KMS-11 (cell line): ENCODE measurements at regions not wholly inside any gene's neighbourhood (a gene's known extent, or its start where the extent isn't known, plus 50 kb on each side); places are given as distances from the start of the nearest gene placed in this dataset.

Experiments used
- H2AFZ ChIP-seq: fragments of 200-600 bp; sonication (generic); 2 replicates; pipeline ENCODE4 v1.6.1; 2016; ENCODE audit warnings: antibody characterized with exemption, mixed run types, low read depth
- H3K27ac ChIP-seq: fragments of 200-600 bp; sonication (generic); 2 replicates; pipeline ENCODE4 v1.6.1; 2016; ENCODE audit warnings: mild to moderate bottlenecking, mixed run types
- H3K27me3 ChIP-seq: fragments of 200-600 bp; sonication (generic); 2 replicates; pipeline ENCODE4 v1.6.1; 2017; ENCODE audit warnings: mild to moderate bottlenecking, low read depth, mixed run types, moderate library complexity; ENCODE audit not compliant: insufficient read depth
- H3K36me3 ChIP-seq: fragments of 200-600 bp; sonication (generic); 2 replicates; pipeline ENCODE4 v1.6.1; 2017; ENCODE audit warnings: mild to moderate bottlenecking, mixed run types; ENCODE audit not compliant: insufficient read depth
- H3K4me1 ChIP-seq: fragments of 200-600 bp; sonication (generic); 2 replicates; pipeline ENCODE4 v1.6.1; 2016; ENCODE audit warnings: mild to moderate bottlenecking, low read depth, mixed run types; ENCODE audit not compliant: poor library complexity, severe bottlenecking
- H3K4me2 ChIP-seq: fragments of 200-600 bp; sonication (generic); 2 replicates; pipeline ENCODE4 v1.7.0; 2016; ENCODE audit warnings: mild to moderate bottlenecking, mixed run types
- H3K4me3 ChIP-seq: fragments of 200-600 bp; sonication (generic); IDR thresholded peaks from 2 replicates; pipeline ENCODE4 v1.6.1; 2017; ENCODE audit warnings: low read depth, low read length, mixed read lengths; ENCODE audit not compliant: insufficient read depth
- H3K79me2 ChIP-seq: fragments of 200-600 bp; sonication (generic); 2 replicates; pipeline ENCODE4 v1.6.1; 2016; ENCODE audit warnings: low read depth, mixed run types; ENCODE audit not compliant: insufficient read depth
- H3K9ac ChIP-seq: fragments of 200-600 bp; sonication (generic); 2 replicates; pipeline ENCODE4 v1.6.1; 2016; ENCODE audit warnings: mild to moderate bottlenecking, mixed run types
- H4K20me1 ChIP-seq: fragments of 200-600 bp; sonication (generic); 2 replicates; pipeline ENCODE4 v1.6.1; 2016; ENCODE audit warnings: mild to moderate bottlenecking, mixed run types; ENCODE audit not compliant: insufficient read depth
- TF ChIP-seq, protein P1 (sequence below): fragments of 200-600 bp; sonication (generic); conservative IDR thresholded peaks from 2 replicates; pipeline ENCODE4 v1.6.1; 2017; ENCODE audit warnings: low read depth, mild to moderate bottlenecking, antibody characterized with exemption, low read length, moderate library complexity, mixed read lengths

DNA sequence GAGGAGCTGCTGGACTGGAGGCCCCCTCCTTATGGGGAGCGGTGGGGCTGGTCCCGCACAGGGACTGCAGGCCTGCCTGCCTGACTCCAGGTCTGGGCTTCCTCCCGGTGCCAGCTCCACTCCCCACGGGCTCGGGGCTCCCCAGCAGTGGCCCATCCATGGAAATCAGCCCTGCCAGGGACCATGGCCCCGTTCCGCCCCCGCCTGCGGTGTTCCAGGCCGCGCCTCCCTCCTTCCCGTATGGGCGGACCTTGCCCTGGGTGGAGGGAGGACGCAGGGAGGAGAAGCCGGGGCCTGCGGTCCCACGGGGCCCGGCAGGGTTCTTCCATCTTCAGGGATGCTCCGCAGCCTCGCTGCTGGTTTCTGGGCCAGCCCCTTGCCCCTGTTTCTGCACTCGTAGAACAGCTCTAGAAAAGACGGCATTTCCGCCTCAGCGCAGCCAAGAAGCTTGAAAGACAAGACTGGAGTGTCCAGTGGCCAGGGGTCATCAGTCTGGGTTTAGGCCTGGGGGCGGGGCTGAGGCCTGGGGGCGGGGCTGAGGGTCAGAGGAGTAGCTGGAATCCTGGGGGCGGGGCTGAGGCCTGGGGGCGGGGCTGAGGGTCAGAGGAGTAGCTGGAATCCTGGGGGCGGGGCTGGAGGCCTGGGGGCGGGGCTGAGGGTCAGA lies 1330.6 kb downstream of the BRD1 start:
- no peaks in the 10 kb centered on the region for H3K36me3 ChIP-seq
- no peaks in the 10 kb centered on the region for H4K20me1 ChIP-seq
- no peak overlapping the region for H3K4me3 ChIP-seq
- no peak overlapping the region for H3K27ac ChIP-seq
- no peak overlapping the region for H3K9ac ChIP-seq
- no peak overlapping the region for H2AFZ ChIP-seq
- no peaks in the 10 kb centered on the region for H3K27me3 ChIP-seq
- TF ChIP-seq, protein P1, sequence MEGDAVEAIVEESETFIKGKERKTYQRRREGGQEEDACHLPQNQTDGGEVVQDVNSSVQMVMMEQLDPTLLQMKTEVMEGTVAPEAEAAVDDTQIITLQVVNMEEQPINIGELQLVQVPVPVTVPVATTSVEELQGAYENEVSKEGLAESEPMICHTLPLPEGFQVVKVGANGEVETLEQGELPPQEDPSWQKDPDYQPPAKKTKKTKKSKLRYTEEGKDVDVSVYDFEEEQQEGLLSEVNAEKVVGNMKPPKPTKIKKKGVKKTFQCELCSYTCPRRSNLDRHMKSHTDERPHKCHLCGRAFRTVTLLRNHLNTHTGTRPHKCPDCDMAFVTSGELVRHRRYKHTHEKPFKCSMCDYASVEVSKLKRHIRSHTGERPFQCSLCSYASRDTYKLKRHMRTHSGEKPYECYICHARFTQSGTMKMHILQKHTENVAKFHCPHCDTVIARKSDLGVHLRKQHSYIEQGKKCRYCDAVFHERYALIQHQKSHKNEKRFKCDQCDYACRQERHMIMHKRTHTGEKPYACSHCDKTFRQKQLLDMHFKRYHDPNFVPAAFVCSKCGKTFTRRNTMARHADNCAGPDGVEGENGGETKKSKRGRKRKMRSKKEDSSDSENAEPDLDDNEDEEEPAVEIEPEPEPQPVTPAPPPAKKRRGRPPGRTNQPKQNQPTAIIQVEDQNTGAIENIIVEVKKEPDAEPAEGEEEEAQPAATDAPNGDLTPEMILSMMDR = no peak
- H3K4me2 ChIP-seq = no peak overlapping the region
- H3K79me2 ChIP-seq = no peaks in the 10 kb centered on the region
- no peaks in the 10 kb centered on the region for H3K4me1 ChIP-seq

DNA sequence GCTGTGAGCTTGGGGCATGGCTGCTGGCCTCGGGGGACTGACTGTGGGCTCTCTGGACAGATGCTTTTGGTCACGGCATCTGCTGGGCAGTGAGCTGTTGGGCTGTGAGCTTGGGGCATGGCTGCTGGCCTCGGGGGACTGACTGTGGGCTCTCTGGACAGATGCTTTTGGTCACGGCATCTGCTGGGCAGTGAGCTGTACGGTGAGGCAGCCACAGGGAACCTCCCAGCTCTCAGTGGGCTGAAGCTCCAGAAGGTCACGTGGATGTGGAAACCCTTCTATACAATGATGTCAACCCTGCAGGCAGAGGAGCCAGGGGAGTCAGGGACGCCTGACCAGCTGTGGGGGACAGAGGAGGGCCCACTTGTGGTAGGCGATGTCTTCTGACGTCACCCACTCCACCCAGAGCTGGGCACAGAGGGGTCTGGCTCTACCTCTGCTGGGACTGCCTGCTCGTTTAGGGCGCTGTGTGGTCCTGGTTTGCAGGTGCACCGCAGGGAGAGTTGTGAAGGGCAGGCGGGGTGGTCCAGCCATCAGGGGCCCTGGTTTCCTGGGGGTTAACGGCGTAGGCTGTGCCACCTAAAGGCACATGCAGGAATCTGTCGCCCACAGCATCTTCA lies 1331.3 kb downstream of the BRD1 start:
- H3K9ac ChIP-seq = no peak overlapping the region
- no peaks in the 10 kb centered on the region for H3K79me2 ChIP-seq
- H3K27me3 ChIP-seq = no peaks in the 10 kb centered on the region; the same call in 1 of the 2 replicates
- no peak overlapping the region for H3K27ac ChIP-seq
- no peak overlapping the region for H2AFZ ChIP-seq
- no peaks in the 10 kb centered on the region for H3K4me1 ChIP-seq
- no peaks in the 10 kb centered on the region for H3K36me3 ChIP-seq
- H3K4me2 ChIP-seq = no peak overlapping the region
- H3K4me3 ChIP-seq = no peak overlapping the region
- no peaks in the 10 kb centered on the region for H4K20me1 ChIP-seq
- TF ChIP-seq, protein P1 = no peak

DNA sequence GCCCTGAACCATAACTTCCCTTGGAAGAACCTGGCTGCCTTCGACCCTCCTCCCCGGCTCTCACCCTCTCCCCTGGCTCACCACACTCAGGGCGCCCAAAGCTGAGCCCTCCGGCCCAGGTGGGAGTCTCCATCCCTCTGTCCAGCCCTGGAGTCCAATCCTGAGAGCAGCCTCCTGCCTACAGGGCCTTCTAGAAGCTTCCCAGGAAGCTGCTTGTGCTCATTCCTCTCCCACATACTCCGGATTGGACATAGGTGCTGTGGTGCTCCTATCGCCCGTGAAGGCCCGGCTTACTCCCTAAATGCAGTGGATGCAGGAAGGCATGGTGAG lies 1332.0 kb downstream of the BRD1 start:
- Histone ChIP-seq H3K27me3 (no peaks in the 10 kb centered on the region; the same call in 1 of the 2 replicates), H2AFZ (no peak overlapping the region), H3K4me1 (no peaks in the 10 kb centered on the region), H3K4me2 (no peak overlapping the region), H3K79me2 (no peaks in the 10 kb centered on the region), H3K9ac (no peak overlapping the region), H3K36me3 (no peaks in the 10 kb centered on the region), H3K27ac (no peak overlapping the region), H3K4me3 (no peak overlapping the region), H4K20me1 (no peaks in the 10 kb centered on the region)
- TF ChIP-seq, protein P1 = no peak

DNA sequence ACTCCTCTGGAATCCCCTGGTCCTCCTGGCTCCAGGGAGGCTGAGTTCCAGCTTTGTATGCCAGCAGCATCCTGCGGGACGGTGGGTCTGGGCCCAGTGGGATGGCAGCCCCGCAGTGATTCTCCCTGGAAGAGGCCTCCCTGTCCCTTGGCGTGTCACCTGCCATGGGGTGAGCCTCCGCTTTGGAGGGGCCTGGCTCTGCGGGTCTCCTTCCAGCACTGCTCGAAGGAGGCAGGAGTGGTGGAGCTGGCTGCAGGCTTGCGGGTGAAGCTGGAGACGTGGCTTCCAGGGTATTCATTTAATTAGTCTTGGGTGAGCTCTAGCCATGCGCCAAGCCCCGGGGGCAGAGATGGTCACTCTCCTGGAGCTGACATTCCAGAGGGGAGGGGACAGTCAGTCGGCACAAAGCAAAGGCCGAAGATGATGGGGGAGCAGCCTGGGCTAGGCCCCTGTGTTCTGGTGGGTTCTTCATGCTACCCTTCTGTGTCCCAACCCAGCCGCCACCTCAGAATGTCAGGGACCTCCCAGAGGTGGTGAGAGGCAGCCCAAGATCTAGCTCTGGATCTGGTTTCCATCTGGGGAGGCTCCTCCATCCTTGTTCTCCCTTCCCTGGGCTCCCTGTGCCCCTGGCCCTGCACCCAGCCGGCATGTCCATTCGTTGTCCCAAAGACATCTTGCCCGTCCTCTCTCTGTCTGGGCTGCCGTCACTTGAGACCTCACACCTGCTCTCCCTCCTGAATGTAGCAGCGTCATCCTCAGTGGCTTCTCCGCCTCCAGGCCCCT lies 1332.5 kb downstream of the BRD1 start:
- no peaks in the 10 kb centered on the region for H3K79me2 ChIP-seq
- no peaks in the 10 kb centered on the region for H3K36me3 ChIP-seq
- no peaks in the 10 kb centered on the region for H4K20me1 ChIP-seq
- H2AFZ ChIP-seq = no peak overlapping the region
- H3K4me2 ChIP-seq = no peak overlapping the region
- no peak overlapping the region for H3K9ac ChIP-seq
- no peaks in the 10 kb centered on the region for H3K4me1 ChIP-seq
- TF ChIP-seq, protein P1 = no peak
- H3K27me3 ChIP-seq = no peaks in the 10 kb centered on the region; the same call in 1 of the 2 replicates
- no peak overlapping the region for H3K27ac ChIP-seq
- no peak overlapping the region for H3K4me3 ChIP-seq
